HG02973 (cell line): ENCODE measurements at regions not wholly inside any gene's neighbourhood (a gene's known extent, or its start where the extent isn't known, plus 50 kb on each side); places are given as distances from the start of the nearest gene placed in this dataset.
A peak's percentile ranks its signal among the peaks of the same experiment; 100 is the strongest.

Experiments
- ATAC-seq: cut with Tn5 transposase; IDR thresholded peaks from one replicate; pipeline ENCODE4 v1.9.1; 2021; ENCODE audit warnings: moderate library complexity; ENCODE audit not compliant: unreplicated experiment

GRCh38 chr13:31049833-31050232 lies 111.9 kb downstream of the HSPH1 start:
- ATAC-seq, result no peak

GRCh38 chr13:31049083-31049482 lies 112.6 kb downstream of the HSPH1 start:
- no peak for ATAC-seq

GRCh38 chr13:31048521-31048920 lies 113.2 kb downstream of the HSPH1 start:
- ATAC-seq, result no peak

GRCh38 chr13:31046711-31047279 lies 114.3 kb downstream of the TEX26 start:
- ATAC-seq, result no peak

DNA sequence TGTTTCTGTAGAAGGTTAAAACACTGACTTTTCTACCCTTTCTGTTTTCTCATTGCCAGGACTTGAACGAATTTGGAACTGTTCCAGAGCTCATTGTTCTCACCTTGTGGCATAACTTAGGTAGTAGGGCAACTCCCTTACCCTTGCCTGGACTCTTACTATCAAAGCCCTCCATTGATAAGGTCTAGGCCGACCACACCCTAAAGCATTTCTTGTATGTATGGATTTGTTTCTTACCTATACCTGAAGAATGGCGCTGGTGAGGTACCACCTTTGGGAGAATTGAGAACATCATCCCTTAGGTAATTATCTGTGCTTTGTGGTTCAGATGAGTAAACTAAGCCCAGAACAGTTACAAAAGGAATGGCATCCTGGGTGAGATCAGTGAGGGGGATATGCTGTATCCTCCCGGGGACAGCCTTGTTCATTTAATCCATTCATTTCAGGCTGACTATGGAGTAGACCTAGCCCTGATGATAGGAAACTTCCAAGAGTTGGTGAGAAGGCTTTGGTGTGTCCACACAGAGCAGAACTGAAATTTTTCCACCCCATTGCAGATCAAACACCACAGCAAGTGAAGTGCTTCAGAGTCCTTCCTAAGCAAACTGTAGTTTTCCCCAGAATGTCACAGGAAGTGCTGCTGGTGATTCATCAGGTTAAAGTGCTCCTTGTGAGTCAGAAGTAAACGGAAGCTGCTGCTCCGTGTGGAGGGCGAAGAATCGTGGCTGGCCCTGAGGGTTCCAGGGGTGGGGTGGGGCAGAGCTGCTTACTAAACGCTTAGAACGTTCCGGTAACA lies 113.0 kb downstream of the TEX26 start:
- ATAC-seq, result no peak

DNA sequence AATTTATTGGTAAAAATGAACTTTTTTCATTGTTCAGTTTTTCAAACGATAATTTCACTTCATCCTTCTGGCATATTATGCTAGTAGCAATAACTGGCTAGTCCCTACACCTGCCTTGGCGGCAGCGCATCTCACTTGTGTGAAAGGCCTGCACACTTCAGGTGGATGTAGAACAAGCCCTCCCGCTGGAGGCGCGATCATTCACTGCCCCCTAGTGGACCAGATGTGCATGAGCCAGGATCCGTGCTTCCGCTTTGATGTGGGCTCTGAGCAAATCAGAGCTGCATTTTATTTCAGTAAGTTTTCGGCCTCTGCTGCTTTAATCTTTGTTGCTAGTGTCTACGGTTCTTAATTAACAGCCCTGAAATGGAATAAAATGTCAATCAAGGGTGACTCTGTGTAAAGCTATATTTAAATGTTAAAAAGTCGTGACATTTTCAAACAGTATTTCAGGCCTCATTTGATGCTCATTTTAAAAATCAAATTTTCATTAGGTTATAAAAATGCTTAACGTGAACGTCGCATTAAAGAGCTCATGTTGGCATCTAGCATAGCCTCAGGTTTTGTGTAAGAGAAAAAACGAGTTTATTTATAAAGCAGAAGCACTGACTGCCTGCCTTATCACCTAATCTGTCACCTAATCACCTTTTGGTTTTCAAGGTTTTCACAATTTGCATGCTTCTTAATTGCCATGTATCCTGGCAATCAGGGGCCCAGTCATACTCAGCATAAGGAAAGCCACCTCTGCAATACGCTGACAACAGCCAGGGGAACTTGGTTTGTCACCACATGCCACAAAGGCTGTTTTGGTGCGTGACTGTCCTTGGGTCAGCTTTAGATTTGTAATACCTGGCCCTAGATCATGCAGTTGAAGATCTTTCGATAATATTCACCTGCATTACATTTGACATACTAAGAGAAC lies 112.2 kb downstream of the TEX26 start:
- ATAC-seq, result peak; percentile 91

DNA sequence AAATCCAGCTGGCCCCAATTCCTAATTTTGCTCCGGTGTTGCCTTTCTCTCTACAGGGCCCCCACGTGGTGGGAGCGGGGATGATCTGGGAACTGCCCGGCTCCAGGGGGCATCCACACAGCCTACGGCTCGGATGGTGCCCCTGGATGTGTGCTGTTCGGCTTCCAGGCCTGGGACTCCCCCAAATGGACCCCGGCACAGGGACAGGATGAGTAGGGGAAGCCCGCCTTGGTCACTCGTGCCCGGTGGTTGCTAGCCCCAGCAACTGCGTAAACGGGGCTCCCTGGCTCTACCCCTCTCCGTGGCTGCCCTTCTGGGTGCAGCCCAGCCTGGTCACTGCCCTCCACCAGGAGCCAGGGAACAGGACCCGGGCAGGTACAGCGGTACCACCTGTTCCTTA lies 111.5 kb downstream of the TEX26 start:
- ATAC-seq, result peak; percentile 7

- ATAC-seq, result no peak
These were observed 110.2 kb downstream of the TEX26 start for GRCh38 chr13:31042481-31043165.

DNA sequence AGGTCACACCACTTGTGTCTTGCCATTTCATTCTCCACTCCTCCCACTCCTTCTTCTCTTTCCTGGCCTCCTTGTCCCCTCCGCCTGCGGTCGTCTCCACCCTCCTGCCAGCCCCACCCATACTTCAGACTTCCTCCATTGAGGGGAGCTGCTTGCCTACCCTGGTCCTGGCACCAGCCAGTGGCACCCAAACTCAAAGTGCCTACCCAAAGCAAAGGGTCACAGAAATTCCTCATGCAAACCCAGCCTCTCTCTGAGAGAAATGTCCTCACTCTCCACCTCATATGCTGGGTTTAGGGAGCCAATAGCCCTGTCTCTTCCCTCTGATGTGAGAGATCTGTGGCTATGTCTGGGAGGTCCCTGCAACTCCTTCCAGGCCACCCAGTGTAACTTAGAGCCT lies 109.6 kb downstream of the TEX26 start:
- no peak for ATAC-seq

- ATAC-seq, result peak; percentile 68
These were observed 106.5 kb downstream of the TEX26 start for GRCh38 chr13:31038834-31039552.

- no peak for ATAC-seq
These were observed 105.5 kb downstream of the TEX26 start for GRCh38 chr13:31037874-31038500.

GRCh38 chr13:31036731-31037695 lies 104.6 kb downstream of the TEX26 start:
- ATAC-seq, result no peak

DNA sequence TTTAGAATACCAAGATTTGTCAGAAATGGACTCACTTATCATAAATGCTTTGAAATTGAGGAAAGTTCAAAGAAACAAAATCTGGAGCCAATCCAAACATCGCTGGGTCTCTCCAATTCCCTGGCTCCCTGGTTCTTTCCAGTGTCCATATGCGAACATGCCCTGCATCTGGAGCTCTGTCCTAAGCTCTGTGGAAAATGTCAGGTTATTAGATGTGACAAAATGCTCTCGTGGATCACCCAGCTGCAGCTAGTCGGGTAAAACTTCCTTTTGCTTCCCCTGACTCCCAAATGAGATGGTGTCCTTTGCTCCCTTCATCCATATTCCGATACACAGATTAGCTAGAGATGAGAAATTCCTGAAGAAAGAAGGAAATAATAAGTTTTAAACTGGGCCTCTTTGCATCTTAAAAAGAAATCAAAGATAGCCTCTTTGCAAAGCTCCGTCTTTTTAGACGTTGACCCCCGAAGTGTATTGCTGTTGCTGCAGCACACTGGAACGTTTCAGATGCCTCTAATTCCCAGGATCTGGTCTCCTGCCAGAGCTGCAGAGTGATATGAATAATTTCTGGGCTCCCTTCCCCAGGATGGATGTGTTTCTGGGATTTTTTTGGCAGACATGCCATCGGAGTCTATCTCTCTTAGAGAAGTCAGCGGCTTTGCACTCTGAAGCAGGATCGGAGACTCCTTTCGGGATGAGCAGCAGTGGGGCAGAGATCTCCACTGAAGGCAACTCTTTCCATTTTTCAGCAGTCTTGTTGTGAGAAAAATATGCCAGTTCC lies 102.9 kb downstream of the TEX26 start:
- ATAC-seq, result no peak

DNA sequence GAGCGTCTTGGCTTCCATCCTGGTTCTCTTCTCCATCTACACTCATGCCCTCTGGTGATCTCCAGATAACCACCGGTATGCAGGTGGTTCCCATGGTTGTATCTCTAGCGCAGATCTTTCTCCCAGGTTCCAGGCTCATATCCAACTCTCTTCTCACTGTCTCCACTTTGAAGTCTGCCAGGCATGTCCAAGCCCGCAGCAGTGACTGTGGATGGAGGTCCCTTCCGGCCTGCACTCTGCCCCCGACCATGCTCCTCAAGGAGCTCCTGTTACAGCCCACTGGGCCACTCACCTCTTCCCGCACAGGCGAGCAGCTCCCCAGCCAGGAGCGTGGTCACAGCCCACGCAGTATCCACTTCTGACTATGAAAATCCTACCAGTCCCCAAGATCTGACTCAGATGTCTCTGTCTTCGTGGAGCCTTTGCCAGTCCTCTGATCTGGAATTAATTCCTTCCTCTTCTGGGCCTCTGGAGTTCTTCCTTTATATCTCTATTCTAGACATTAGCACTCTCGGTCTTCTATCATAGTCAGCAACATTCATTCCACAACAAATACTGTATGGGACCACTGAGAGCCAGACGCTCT lies 100.2 kb downstream of the TEX26 start:
- no peak for ATAC-seq

DNA sequence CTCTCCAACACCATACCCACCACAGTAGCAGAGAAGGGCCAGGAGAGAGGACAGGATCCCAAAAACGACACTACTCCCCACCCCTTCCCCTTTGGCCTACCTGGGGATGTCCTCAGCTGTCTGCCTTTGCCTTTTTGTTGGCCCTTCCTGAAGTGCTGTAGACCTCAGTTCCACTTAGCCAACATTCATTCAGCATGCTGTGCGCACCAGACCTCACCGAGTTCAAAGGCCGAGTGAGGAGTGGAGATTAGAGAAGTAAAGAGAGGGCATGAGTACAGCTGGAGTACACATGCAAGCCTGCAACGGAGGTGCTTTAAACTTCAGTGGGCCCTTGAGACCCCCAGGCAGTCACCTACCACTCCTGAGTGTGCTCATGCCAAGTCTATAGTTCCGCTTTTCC lies 99.0 kb downstream of the TEX26 start:
- ATAC-seq, result no peak

GRCh38 chr13:31029102-31029501 lies 96.6 kb downstream of the TEX26 start:
- ATAC-seq, result no peak

DNA sequence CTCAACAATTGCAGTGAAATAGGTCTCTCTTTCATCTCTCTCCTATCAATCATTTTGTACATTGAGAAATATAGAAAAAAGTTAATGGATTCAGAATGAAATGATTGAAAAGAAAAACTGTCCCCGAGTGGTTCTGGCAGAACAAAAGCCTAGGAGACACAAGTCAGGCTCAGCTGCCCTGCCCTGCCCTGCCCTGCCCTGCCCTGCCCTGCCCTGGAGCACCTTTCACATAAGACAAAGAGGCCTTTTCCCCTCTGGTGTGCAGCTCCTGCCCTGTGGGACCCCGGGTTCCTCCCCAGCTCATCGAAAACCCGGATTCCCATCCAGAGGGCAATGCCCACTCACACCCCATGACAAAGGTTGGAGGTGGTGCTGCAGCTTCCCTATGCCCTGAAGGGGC lies 94.7 kb downstream of the TEX26 start:
- no peak for ATAC-seq
